HG03460 (cell line): ENCODE measurements at regions not wholly inside any gene's neighbourhood (a gene's known extent, or its start where the extent isn't known, plus 50 kb on each side); places are given as distances from the start of the nearest gene placed in this dataset.
"Not testable (repeated sequence)": the region's sequence is repeated elsewhere in the genome, so short reads cannot be mapped to it uniquely, and the experiment has no call there.

ENCODE experiments used
- ATAC-seq: cut with Tn5 transposase; IDR thresholded peaks from one replicate; pipeline ENCODE4 v1.9.1; 2021; ENCODE audit not compliant: unreplicated experiment

- ATAC-seq, result no peak
Observed at GRCh38 chr5:104891596-104891995, 1329.0 kb upstream of the NUDT12 start.

- no peak for ATAC-seq
Observed at GRCh38 chr5:104890767-104891166, 1328.2 kb upstream of the NUDT12 start.

DNA sequence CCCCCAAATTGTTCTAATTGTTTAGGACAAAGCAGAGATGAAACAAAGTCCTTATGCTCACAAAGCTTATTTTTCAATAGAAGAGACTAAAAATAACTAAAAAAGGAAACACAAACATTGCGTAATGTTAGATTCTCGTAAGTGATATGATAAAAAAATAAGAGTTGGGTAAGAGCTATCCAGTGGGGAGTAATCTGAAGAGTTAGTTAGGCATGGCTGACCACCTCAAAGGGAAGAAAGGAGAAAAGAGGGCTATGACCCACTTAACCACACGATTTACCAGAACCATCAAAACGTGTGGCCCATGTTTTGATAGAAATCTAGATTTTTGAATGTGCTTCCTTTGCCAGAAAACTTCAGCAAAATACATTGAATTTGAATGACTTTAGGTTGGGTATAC lies 1296.8 kb upstream of the NUDT12 start:
- no peak for ATAC-seq

DNA sequence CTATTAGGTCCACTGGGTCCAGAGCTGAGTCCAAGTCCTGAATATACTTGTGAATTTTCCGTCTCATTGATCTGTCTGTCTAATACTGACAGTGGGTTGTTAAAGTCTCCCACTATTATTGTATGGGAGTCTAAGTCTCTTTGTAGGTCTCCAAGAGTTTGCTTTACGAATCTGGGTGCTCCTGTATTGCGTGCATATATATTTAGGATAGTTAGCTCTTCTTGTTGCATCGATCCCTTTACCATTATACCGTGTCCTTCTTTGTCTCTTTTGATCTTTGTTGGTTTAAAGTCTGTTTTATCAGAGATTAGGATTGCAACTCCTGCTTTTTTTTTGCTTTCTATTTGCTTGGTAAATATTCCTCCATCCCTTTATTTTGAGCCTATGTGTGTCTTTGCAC lies 1289.5 kb upstream of the NUDT12 start:
- not testable (repeated sequence) for ATAC-seq

DNA sequence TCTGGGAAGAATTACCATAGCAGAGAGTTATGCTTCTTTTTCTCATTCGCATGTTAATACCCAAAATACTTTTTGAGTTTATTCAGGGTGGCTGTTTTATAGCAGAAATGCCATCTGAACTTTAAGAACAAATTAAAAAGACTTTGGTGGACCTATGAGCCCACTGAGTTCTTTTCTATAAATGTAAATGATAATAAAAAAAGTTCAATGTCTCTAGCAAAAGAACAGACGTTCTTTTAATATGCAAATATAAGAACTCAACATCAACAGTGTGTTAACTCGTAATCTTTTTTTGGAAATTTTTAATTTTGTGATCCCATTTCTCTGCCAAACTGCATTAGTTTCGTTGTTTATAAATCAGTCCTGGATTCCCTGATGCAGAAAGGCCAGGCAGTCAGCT lies 1283.0 kb upstream of the NUDT12 start:
- ATAC-seq, result no peak

DNA sequence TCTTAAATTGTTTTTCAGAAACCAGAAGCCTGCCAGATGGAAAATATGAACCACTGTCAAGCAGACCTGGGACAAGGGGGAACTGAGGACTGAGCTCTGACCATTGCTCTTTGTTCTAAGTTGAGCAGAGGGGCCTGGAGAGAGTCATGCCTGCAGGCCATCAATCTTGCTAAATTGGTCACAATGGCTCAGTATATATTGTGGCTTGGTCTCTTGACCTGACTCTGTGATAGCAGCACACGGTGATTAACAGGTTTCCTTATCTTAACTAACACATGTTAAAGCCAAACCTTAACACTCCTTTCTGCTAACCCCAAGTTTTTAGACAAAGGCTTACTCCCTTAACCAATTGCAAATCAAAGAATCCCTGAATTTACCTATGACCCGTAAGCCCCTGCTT lies 1281.2 kb upstream of the NUDT12 start:
- ATAC-seq, result no peak

DNA sequence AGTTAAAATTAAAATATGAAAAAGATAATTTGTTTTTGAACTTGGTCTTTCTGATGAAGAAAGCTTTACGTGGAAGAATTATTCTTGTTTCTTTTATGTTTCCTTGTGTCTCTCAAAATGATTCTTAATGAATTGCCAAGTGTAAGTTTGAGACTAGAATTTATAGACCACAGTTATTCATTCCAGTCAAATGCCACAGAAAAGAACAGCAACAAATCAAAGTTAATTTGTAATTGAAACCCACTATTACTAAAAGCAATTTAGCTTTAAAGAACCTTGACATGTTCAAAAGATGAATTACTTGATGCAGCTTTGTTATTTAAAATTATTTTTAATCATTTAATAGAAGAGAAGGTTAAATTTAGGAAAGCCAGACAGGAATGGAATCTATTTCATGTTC lies 1277.7 kb upstream of the NUDT12 start:
- ATAC-seq, result no peak

DNA sequence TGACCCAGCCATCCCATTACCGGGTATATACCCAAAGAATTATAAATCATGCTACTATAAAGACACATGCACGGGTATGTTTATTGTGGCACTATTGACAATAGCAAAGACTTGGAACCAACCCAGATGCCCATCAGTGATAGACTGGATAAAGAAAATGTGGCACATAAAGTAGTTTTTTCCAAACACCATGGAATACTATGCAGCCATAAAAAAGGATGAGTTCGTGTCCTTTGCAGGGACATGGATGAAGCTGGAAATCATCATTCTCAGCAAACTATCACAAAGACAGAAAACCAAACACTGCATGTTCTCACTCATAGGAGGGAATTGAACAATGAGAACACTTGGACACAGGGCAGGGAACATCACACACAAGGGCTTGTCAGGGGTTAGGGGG lies 1268.9 kb upstream of the NUDT12 start:
- not testable (repeated sequence) for ATAC-seq

DNA sequence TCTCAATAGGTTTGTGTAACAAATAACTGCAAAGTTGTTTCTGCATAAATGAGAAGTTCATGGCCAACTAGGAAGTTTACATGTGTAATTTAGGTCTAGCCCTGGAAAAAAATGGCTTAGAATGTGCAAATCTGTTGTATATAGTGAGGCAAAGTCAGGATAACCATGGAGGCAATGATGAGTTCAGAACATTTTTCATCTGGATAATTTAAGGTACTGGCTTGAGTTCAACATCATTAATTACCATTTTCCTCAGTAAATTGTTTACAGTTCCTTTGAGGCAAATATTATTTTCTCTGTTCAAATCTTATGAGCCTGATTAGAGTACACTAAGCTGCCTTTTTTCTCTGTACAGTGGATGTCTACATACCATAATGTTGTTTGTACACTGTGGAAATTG lies 1259.0 kb upstream of the NUDT12 start:
- ATAC-seq, result no peak

DNA sequence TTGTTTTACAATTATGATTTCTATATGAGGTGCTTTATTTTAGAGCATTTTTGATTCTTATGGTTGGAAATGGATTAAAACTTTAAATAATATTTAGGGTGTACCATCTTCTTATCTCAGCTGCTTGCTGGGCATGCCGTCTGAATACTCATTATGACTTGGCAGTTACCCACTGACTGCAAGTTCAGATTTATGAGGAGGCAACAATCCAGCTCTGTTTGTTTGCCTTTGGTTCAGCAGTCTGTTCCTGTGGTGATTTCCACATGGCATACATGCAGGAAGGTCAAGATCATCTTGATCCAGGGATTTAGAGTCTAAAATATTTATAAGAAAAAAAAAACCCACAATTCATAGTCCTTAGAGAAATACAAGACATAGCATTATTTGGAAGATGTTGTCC lies 1254.5 kb upstream of the NUDT12 start:
- no peak for ATAC-seq

GRCh38 chr5:104815212-104815611 lies 1252.6 kb upstream of the NUDT12 start:
- ATAC-seq, result no peak

DNA sequence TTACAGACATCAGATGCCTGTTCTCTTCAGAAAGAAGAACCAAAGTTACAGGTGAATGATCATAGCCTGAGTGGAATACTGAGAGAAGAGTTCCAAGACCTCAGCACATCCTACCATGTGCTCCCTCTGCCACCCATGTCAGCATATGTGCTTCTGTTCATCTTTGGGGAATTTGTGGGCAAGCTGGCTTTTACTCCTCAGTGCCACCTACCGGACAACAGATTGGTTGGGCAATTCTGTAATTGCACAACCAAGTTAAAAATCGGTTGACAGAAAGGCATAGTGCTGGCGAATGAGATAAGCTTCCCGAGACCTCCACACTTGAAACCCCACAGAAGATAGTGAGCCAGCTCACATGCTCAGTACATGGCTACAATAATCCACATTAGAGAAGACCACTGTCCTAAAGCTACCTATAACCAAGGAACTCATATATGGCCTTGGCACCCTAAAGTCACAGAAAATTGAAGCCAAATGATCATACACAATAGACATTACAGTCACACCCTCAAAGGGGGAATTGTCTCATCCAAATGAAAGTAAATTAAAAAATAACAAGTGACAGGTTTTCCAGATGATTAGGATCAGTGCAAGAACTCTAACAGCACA lies 1238.0 kb upstream of the NUDT12 start:
- no peak for ATAC-seq

DNA sequence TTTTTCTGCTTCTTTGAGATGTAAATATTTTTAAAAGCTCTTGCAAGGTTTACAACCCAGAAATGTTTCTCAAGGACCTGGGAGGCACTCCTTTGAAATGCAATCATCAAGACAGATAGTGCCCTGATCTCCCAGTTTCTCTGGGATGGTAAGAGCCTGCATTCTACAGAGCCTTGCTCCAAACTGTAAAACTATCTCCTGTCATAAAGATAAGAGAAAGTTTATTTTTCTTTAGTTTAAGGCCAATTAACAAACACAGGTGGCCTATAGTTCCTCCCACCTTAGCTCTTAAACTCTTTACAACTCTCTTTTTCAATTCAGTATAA lies 1231.1 kb upstream of the NUDT12 start:
- no peak for ATAC-seq

DNA sequence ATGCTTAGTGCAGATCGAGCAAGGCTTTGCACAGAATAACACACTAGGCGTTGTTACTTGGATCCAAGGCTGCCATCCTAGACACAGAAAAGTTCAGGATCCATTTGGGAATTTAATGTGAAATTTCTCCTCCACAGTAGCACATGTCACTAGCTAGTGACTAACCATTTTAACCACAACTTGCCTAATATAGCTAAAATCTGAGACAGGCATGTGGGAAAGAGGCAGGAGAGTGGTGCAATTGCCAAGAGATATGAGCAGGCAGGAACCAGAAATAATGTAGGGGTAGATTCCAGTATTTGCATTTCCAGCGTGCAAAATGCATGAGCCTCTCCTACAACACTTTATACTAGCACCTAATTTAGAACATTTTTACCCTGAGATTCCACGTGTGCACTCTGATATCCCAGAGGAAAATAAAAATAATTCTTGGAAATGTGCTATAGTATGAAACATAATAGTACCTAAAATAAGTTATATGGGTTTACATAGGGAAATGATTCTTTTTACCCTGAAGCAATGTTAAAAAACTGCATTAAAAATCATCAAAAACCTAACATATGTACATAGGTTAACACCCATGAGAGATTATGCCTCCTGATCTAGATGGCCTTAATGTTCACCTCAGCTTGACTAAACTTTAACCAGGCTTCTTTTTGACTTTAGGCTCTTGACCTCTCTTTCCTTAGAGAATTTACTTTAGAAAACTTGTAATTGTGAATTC lies 1230.6 kb upstream of the NUDT12 start:
- ATAC-seq, result no peak

- ATAC-seq, result no peak
Observed at GRCh38 chr5:104789366-104789765, 1226.8 kb upstream of the NUDT12 start.

GRCh38 chr5:104785097-104785496 lies 1222.5 kb upstream of the NUDT12 start:
- ATAC-seq, result no peak

GRCh38 chr5:104774372-104774771 lies 1211.8 kb upstream of the NUDT12 start:
- ATAC-seq, result no peak

GRCh38 chr5:104764197-104764596 lies 1201.6 kb upstream of the NUDT12 start:
- no peak for ATAC-seq

- ATAC-seq, result no peak
Observed at GRCh38 chr5:104763216-104763615, 1200.6 kb upstream of the NUDT12 start.

DNA sequence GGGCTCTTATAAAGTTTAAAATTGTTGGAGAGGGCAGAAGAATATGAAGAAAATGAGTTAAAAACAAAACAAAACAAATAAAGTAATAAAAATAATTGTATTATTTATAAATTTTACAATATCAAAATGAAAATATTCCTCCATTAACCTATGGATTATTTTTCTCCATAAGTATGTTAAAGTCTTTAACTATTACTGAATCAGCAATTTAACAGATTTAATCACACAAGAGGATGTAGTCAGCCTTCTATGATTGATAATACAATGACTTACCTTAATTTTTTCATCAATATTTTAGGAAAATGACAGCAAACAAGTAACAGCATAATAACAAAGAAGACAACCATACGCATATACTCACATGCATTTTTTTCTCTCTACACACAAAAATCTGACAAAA lies 1195.3 kb upstream of the NUDT12 start:
- no peak for ATAC-seq

DNA sequence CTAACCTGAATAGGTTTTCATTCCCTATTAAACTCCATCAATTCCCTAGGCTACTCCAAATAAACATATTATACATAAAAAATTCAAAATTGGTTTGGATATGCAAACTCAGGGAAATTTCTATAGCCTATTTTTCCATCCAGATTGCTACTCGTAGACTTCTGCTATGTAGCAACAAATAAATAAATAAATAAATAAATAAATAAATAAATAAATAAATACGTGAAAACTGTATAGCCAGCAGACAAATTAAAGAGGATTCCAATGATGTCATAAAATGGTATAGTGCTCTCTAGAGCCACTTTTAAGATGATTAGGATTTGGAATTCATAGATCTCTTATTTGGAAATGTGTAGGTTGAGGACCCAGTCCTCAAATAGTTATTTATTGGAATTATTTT lies 1193.2 kb upstream of the NUDT12 start:
- no peak for ATAC-seq

- ATAC-seq, result no peak
Observed at GRCh38 chr5:104754311-104754995, 1191.9 kb upstream of the NUDT12 start.

- ATAC-seq, result no peak
Observed at GRCh38 chr5:104751969-104752368, 1189.4 kb upstream of the NUDT12 start.
